ENCODE measurements at regions not wholly inside any gene's neighbourhood (a gene's known extent, or its start where the extent isn't known, plus 50 kb on each side); places are given as distances from the start of the nearest gene placed in this dataset.
"Not testable (repeated sequence)": the region's sequence is repeated elsewhere in the genome, so short reads cannot be mapped to it uniquely, and the experiment has no call there.

- no peak for DNase-seq
Observed at GRCh38 chr7:54398863-54399262, 143.3 kb upstream of the VSTM2A start.

DNA sequence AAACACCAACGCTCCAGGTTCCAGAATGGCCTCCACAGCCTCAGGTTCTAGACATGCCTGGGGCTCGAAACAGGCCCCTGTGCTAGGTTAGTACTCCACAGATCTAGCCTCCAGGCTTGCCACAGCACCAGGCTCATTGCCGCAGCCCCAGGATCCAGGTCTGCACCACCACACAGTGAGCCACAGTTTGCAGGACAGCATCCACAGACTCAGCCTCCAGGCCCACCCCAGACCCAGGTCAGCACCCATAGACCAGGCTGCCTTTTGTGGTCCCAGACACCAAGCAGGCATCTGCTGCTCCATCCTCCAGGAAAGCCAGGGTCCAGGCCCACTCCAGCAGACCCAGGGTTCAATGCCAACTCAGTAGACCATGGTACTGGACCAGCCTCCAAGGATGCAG lies 132.3 kb upstream of the VSTM2A start:
- DNase-seq: no peak

DNA sequence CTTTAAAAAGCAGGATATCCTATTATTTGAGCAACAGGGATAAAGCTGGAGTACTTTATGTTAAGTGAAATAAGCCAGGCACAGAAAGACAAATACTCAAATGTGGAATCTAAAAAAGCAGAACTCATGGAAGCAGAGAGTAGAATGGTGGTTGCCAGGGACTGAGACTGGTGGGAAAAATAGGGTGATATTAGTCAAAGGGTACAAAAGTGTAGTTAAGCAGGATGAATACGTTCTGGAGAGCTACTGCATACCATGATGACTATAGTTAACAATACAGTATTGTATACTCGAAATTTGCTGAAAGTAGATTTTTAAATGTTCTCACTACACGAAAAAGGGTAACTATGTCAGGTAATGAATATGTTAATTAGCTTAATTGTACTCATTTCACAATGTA lies 125.5 kb upstream of the VSTM2A start:
- no peak for DNase-seq

GRCh38 chr7:54419209-54419608 lies 123.0 kb upstream of the VSTM2A start:
- no peak for DNase-seq

- no peak for DNase-seq
Observed at GRCh38 chr7:54426406-54426805, 115.8 kb upstream of the VSTM2A start.

DNA sequence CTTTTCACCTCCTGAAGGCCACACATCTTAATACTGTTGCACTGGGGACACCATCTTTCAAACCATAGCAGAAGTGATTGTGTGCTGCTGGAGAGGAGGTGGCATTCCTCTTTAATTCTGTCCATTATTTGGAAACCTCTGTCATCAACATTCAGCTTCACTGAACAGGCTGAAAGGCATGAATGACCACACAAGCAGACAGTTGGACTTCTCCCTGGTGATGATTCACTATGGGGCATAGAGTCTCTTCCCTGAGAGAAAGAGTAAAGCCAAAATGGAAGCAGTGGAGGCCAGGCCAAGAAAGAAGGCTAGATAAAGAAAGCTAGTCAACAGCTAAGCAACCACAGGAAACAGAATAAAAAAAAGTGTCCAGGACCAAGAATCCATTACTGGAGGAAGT lies 113.1 kb upstream of the VSTM2A start:
- DNase-seq: no peak

GRCh38 chr7:54439391-54439790 lies 102.8 kb upstream of the VSTM2A start:
- no peak for DNase-seq

GRCh38 chr7:54444046-54444686 lies 98.0 kb upstream of the VSTM2A start:
- DNase-seq: not testable (repeated sequence)

- not testable (repeated sequence) for DNase-seq
Observed at GRCh38 chr7:54453168-54453567, 89.0 kb upstream of the VSTM2A start.

DNA sequence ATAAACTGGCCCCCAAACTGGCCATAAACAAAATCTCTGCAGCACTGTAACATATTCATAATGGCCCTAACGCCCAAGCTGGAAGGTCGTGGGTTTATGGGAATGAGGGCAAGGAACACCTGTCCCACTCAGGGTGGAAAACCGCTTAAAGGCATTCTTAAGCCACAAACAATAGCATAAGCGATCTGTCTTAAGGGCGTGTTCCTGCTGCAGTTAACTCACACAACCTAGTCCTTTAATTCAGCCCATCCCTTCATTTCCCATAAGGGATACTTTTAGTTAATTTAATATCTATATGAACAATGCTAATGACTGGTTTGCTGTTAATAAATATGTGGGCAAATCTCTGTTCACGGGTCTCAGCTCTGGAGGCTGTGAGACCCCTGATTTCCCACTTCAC lies 87.5 kb upstream of the VSTM2A start:
- DNase-seq: not testable (repeated sequence)

DNA sequence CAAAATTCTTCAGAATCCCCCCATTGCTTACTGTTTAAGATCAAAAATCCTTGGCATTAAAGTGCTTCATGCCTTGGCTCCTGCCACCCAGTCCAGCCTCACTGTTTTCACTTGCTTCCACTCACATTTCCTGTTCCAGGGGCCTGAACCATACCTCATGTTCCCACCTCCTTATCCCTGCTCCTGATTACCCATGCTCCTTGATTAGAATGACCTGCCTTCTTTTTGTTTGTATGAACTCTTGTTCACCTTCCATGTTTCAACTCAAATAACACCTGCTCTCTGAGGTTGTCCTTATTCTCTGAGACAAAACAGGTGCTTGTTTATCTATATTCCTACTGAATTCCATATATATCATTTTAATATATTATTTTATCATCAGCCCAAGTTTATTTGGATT lies 77.1 kb upstream of the VSTM2A start:
- no peak for DNase-seq

DNA sequence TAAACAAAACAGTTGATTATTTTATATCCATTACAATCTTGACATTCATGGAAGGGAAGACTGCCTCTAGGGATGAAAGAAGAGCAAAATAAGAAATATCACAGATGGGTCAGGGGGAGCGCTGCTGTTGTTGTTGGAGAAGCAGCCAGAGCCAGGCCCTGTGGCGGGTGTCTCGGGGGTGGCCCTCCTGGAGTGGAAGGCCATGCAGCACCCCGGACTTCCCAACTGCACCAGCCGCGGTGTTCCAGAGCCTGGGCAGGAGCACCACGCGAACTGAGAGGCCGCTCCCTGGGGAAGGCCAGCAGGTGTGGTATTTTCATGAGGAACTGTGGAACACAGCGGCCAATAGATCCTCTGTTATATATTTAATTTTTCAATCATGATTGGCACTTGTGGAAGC lies 72.4 kb upstream of the VSTM2A start:
- no peak for DNase-seq

- no peak for DNase-seq
Observed at GRCh38 chr7:54476609-54477008, 65.6 kb upstream of the VSTM2A start.

DNA sequence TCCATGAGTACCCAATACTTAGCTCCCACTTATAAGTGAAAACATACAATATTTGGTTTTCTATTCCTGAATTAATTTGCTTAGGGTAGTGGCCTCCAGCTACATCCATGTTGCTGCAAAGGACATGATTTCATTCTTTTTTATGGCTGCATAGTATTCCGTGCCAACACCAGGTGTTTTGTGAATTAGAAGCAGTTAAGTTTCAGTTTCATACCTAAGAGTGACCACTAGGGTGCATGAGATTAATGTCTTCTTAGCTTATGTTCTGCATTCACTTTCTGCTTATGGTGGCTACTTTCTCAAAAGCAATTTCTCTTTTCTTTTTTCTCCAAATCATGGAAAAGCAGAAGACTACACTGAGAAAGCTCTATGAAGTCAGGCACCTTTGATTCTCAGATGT lies 65.1 kb upstream of the VSTM2A start:
- no peak for DNase-seq

- no peak for DNase-seq
Observed at GRCh38 chr7:54483523-54483922, 58.7 kb upstream of the VSTM2A start.

DNA sequence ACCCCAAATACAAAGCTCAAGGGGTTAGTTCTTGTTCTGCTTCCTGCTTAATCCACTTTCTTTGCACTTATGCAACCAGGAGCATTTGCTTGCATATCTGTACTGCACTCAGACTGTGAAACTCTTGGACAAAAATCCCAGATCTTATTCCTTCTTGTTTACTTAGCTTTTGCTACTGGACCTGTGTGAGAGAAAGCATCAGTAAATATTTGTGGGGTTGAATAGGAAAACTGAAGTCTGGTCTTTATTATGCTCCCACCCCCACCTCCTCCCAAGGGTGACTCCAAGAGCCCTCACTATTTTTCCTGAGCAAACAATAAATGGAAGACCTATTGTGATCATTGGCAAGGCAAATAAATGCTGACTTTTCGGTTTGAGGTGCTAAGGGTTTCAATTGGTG lies 57.1 kb upstream of the VSTM2A start:
- no peak for DNase-seq

Measured in right forelimb (tissue), 1 donor.